Neuronal stem cell (in vitro differentiated cells): ENCODE measurements at regions not wholly inside any gene's neighbourhood (a gene's known extent, or its start where the extent isn't known, plus 50 kb on each side); places are given as distances from the start of the nearest gene placed in this dataset.

Experiments
- DNase-seq: peaks from one replicate; pipeline ENCODE4 v3.0.0-alpha.2; 2013; ENCODE audit warnings: low spot score
- H2AFZ ChIP-seq: one replicate; pipeline ENCODE4 v1.6.1; 2013; ENCODE audit warnings: mild to moderate bottlenecking, low read length, inconsistent platforms
- H2AK5ac ChIP-seq: 2 replicates; pipeline ENCODE4 v1.6.1; 2013; ENCODE audit warnings: low read depth, mild to moderate bottlenecking, inconsistent platforms, low read length, moderate library complexity, mixed read lengths
- H2BK120ac ChIP-seq: 2 replicates; pipeline ENCODE4 v1.6.1; 2013; ENCODE audit warnings: low read depth, mild to moderate bottlenecking, inconsistent platforms, low read length, moderate library complexity, mixed read lengths
- H2BK12ac ChIP-seq: one replicate; pipeline ENCODE4 v1.6.1; 2013; ENCODE audit warnings: low read length, inconsistent platforms
- H2BK15ac ChIP-seq: 2 replicates; pipeline ENCODE4 v1.6.1; 2013; ENCODE audit warnings: mild to moderate bottlenecking, low read length, inconsistent platforms, mixed read lengths
- H2BK5ac ChIP-seq: one replicate; pipeline ENCODE4 v1.6.1; 2013; ENCODE audit warnings: inconsistent platforms, mild to moderate bottlenecking, low read length, moderate library complexity
- H3K14ac ChIP-seq: one replicate; pipeline ENCODE4 v1.6.1; 2013; ENCODE audit warnings: low read length, inconsistent platforms
- H3K18ac ChIP-seq: 2 replicates; pipeline ENCODE4 v1.6.1; 2013; ENCODE audit warnings: low read length, inconsistent platforms
- H3K23ac ChIP-seq: 2 replicates; pipeline ENCODE4 v1.6.1; 2013; ENCODE audit warnings: low read depth, mild to moderate bottlenecking, mixed read lengths, low read length, inconsistent platforms; ENCODE audit not compliant: poor library complexity
- H3K27ac ChIP-seq: replicated peaks from 3 replicates; pipeline ENCODE4 v1.5.1; 2013; ENCODE audit warnings: low read length, inconsistent platforms
- H3K27me3 ChIP-seq, 3 experiments: 2 replicates each; pipeline ENCODE4 v1.6.1; 2013; ENCODE audit warnings: low read length in 3 of 3, mild to moderate bottlenecking in 2 of 3, inconsistent platforms in 1 of 3, low read depth in 1 of 3, mixed read lengths in 1 of 3, moderate library complexity in 1 of 3; ENCODE audit not compliant: control insufficient read depth in 3 of 3, insufficient read depth in 3 of 3
- H3K36me3 ChIP-seq, 2 donors: replicated peaks in 1 of 2; 2 replicates each; pipeline ENCODE4 v1.6.1; 2013; ENCODE audit warnings: low read length in 2 of 2; ENCODE audit not compliant: control insufficient read depth in 2 of 2, insufficient read depth in 2 of 2
- H3K4ac ChIP-seq: 2 replicates; pipeline ENCODE4 v1.6.1; 2013; ENCODE audit warnings: inconsistent platforms, mild to moderate bottlenecking, low read length, moderate library complexity
- H3K4me1 ChIP-seq, 2 donors: 1 replicate in 1 of 2; 2 replicates in 1 of 2; pipeline ENCODE4 v1.6.1; 2013; ENCODE audit warnings: low read length in 2 of 2, low read depth in 1 of 2; ENCODE audit not compliant: control insufficient read depth in 2 of 2, insufficient read depth in 1 of 2
- H3K4me2 ChIP-seq: one replicate; pipeline ENCODE4 v1.6.1; 2013; ENCODE audit warnings: mild to moderate bottlenecking, low read length, inconsistent platforms; ENCODE audit not compliant: insufficient read depth, poor library complexity, severe bottlenecking
- H3K4me3 ChIP-seq, 2 donors: 2 replicates each; pipeline ENCODE4 v1.5.1; 2013; ENCODE audit warnings: low read length in 2 of 2, mild to moderate bottlenecking in 2 of 2, inconsistent platforms in 1 of 2, moderate library complexity in 1 of 2
- H3K79me1 ChIP-seq: one replicate; pipeline ENCODE4 v1.6.1; 2013; ENCODE audit warnings: low read depth, mild to moderate bottlenecking, inconsistent platforms, low read length, moderate library complexity
- H3K9ac ChIP-seq: one replicate; pipeline ENCODE4 v1.6.1; 2013; ENCODE audit warnings: mild to moderate bottlenecking, low read depth, low read length, inconsistent platforms; ENCODE audit not compliant: poor library complexity
- H3K9me3 ChIP-seq, 2 donors: replicated peaks in 1 of 2; 2 replicates each; pipeline versions ENCODE3 to v1.6.1; 2013; ENCODE audit warnings: low read length in 2 of 2, mild to moderate bottlenecking in 2 of 2, inconsistent platforms in 1 of 2, low read depth in 1 of 2, mixed read lengths in 1 of 2, moderate library complexity in 1 of 2; ENCODE audit not compliant: control insufficient read depth in 2 of 2, insufficient read depth in 1 of 2
- H4K8ac ChIP-seq: one replicate; pipeline ENCODE4 v1.6.1; 2013; ENCODE audit warnings: low read depth, mild to moderate bottlenecking, inconsistent platforms, low read length, moderate library complexity
- H4K91ac ChIP-seq: one replicate; pipeline ENCODE4 v1.6.1; 2013; ENCODE audit warnings: low read length, low read depth, mild to moderate bottlenecking, inconsistent platforms; ENCODE audit not compliant: poor library complexity
- WGBS, 2 donors: extraction: QIAGEN DNeasy Blood & Tissue Kit; methylation state at CpG; one replicate each; pipeline ENCODE4 v1.1.7; 2013; ENCODE audit warnings: missing lambda C conversion rate in 2 of 2, mixed read lengths in 1 of 2; ENCODE audit not compliant: insufficient read length in 2 of 2, insufficient replicate concordance in 1 of 2; ENCODE audit errors: extremely low coverage in 2 of 2; 5-methylcytosine and 5-hydroxymethylcytosine counted together

GRCh38 chr1:222946436-222946835 lies 131.6 kb downstream of the DISP1 start:
- Histone ChIP-seq H3K4ac (no peak overlapping the region), H3K4me2 (no peak overlapping the region), H3K79me1 (no peaks in the 10 kb centered on the region), H2BK5ac (no peak overlapping the region), H2BK15ac (no peak overlapping the region), H2AFZ (no peak overlapping the region), H4K8ac (no peak overlapping the region), H3K23ac (no peak overlapping the region), H2AK5ac (no peak overlapping the region), H3K9ac (no peak overlapping the region), H3K27ac (no peak overlapping the region), H4K91ac (no peak overlapping the region), H3K9me3 (peaks cover 0 to 2% of the 10 kb centered on the region in 2 donors), H3K27me3 (no peaks in the 10 kb centered on the region), H2BK12ac (no peak overlapping the region), H3K4me1 (peaks cover 0 to 3% of the 10 kb centered on the region in 2 donors), H3K36me3 (peaks cover 5 to 8% of the 10 kb centered on the region in 2 donors), H3K4me3 (no peak overlapping the region), H2BK120ac (no peak overlapping the region), H3K14ac (no peak overlapping the region), H3K18ac (no peak overlapping the region)
- no peak for DNase-seq
- WGBS, 2 donors: no CpG with 5 or more reads among the region's 1 CpG

GRCh38 chr1:222948079-222948478 lies 133.2 kb downstream of the DISP1 start:
- H4K91ac ChIP-seq: no peak overlapping the region
- H3K9ac ChIP-seq: no peak overlapping the region
- no peaks in the 10 kb centered on the region for H3K79me1 ChIP-seq
- H3K14ac ChIP-seq: no peak overlapping the region
- H3K4me3 ChIP-seq: no peak overlapping the region
- no peak overlapping the region for H2BK15ac ChIP-seq
- H3K4ac ChIP-seq: no peak overlapping the region
- WGBS, 2 donors: no CpG with 5 or more reads among the region's 2 CpGs
- H2BK5ac ChIP-seq: no peak overlapping the region
- H2AFZ ChIP-seq: no peak overlapping the region
- H3K18ac ChIP-seq: no peak overlapping the region
- no peak for DNase-seq
- no peaks in the 10 kb centered on the region for H3K4me1 ChIP-seq
- no peak overlapping the region for H3K4me2 ChIP-seq
- H3K9me3 ChIP-seq: peaks cover 0 to under 1% of the 10 kb centered on the region in 2 donors
- no peak overlapping the region for H3K23ac ChIP-seq
- no peak overlapping the region for H3K27ac ChIP-seq
- no peaks in the 10 kb centered on the region for H3K27me3 ChIP-seq
- no peak overlapping the region for H2BK120ac ChIP-seq
- H2AK5ac ChIP-seq: no peak overlapping the region
- H4K8ac ChIP-seq: no peak overlapping the region
- no peak overlapping the region for H2BK12ac ChIP-seq
- H3K36me3 ChIP-seq: peaks cover under 1 to 5% of the 10 kb centered on the region in 2 donors

GRCh38 chr1:222950892-222951291 lies 136.1 kb downstream of the DISP1 start:
- H4K91ac ChIP-seq: no peak overlapping the region
- H3K14ac ChIP-seq: no peak overlapping the region
- no peaks in the 10 kb centered on the region for H3K36me3 ChIP-seq
- H3K9ac ChIP-seq: no peak overlapping the region
- no peak overlapping the region for H2AK5ac ChIP-seq
- no peak overlapping the region for H2AFZ ChIP-seq
- H4K8ac ChIP-seq: no peak overlapping the region
- H3K23ac ChIP-seq: no peak overlapping the region
- H3K4me3 ChIP-seq: no peak overlapping the region
- no peak overlapping the region for H3K4ac ChIP-seq
- no peaks in the 10 kb centered on the region for H3K27me3 ChIP-seq
- no peak overlapping the region for H3K18ac ChIP-seq
- H3K27ac ChIP-seq: no peak overlapping the region
- no peak for DNase-seq
- H3K79me1 ChIP-seq: no peaks in the 10 kb centered on the region
- no peak overlapping the region for H2BK5ac ChIP-seq
- WGBS, 2 donors: no CpG with 5 or more reads among the region's 3 CpGs
- H2BK12ac ChIP-seq: no peak overlapping the region
- H3K4me2 ChIP-seq: no peak overlapping the region
- no peaks in the 10 kb centered on the region for H3K9me3 ChIP-seq
- H2BK120ac ChIP-seq: no peak overlapping the region
- no peak overlapping the region for H2BK15ac ChIP-seq
- peaks cover 0 to under 1% of the 10 kb centered on the region in 2 donors for H3K4me1 ChIP-seq

- Histone ChIP-seq H3K27me3 (no peaks in the 10 kb centered on the region), H3K23ac (no peak overlapping the region), H3K79me1 (no peaks in the 10 kb centered on the region), H3K9me3 (no peaks in the 10 kb centered on the region), H3K36me3 (no peaks in the 10 kb centered on the region), H4K91ac (no peak overlapping the region), H2AK5ac (no peak overlapping the region), H2BK120ac (no peak overlapping the region), H3K18ac (no peak overlapping the region), H2BK12ac (no peak overlapping the region), H3K27ac (no peak overlapping the region), H4K8ac (no peak overlapping the region), H2AFZ (no peak overlapping the region), H3K4ac (no peak overlapping the region), H3K4me3 (no peak overlapping the region), H2BK5ac (no peak overlapping the region), H3K4me2 (no peak overlapping the region), H2BK15ac (no peak overlapping the region), H3K14ac (no peak overlapping the region), H3K4me1 (peaks cover 0 to 3% of the 10 kb centered on the region in 2 donors), H3K9ac (no peak overlapping the region)
- DNase-seq: no peak
- WGBS, 2 donors: no CpG with 5 or more reads among the region's 1 CpG
Measured at GRCh38 chr1:222953585-222953984, 138.7 kb downstream of the DISP1 start.
